Sigmoid colon (tissue), 6 donors: ENCODE measurements at regions not wholly inside any gene's neighbourhood (a gene's known extent, or its start where the extent isn't known, plus 50 kb on each side); places are given as distances from the start of the nearest gene placed in this dataset.
"Not testable (repeated sequence)": the region's sequence is repeated elsewhere in the genome, so short reads cannot be mapped to it uniquely, and the experiment has no call there.

Experiments
- DNase-seq: peaks from one replicate; pipeline ENCODE4 v3.0.0-alpha.2; 2019
- H3K27ac ChIP-seq, 4 donors: fragments of 200-600 bp; sonication (generic); one replicate each; pipeline ENCODE4 v1.5.1; 2016 to 2019; ENCODE audit warnings: mild to moderate bottlenecking in 1 of 4
- H3K27me3 ChIP-seq, 3 donors: fragments of 200-600 bp; sonication (generic); one replicate each; pipeline ENCODE4 v1.5.1; 2019; ENCODE audit warnings: mild to moderate bottlenecking in 1 of 3
- H3K36me3 ChIP-seq, 4 donors: fragments of 200-600 bp; sonication (generic); one replicate each; pipeline ENCODE4 v1.5.1; 2016 to 2019
- H3K4me1 ChIP-seq, 4 donors: fragments of 200-600 bp; sonication (generic); one replicate each; pipeline ENCODE4 v1.5.1; 2017 to 2019
- H3K4me3 ChIP-seq, 4 donors: fragments of 200-600 bp; sonication (generic); one replicate each; pipeline ENCODE4 v1.5.1; 2017 to 2019; ENCODE audit warnings: mild to moderate bottlenecking in 2 of 4, moderate library complexity in 1 of 4
- H3K9me3 ChIP-seq, 4 donors: fragments of 200-600 bp in 3 of 4; sonication (generic) in 3 of 4; one replicate each; pipeline versions ENCODE4 v1.5.1 to v1.6.1; 2013 to 2019
- EP300 ChIP-seq, 4 donors: sonication (generic); formaldehyde crosslinking; IDR thresholded peaks; one replicate each; pipeline ENCODE4 v1.6.1; 2017; ENCODE audit warnings: antibody characterized with exemption in 4 of 4
- POLR2A ChIP-seq, 2 donors: fragments of 450-650 bp; IDR thresholded peaks; one replicate each; pipeline ENCODE4 v1.6.1; 2016; ENCODE audit warnings: antibody characterized with exemption in 2 of 2, mild to moderate bottlenecking in 2 of 2, moderate library complexity in 2 of 2
- POLR2AphosphoS5 ChIP-seq, 4 donors: sonication (generic); formaldehyde crosslinking; IDR thresholded peaks; one replicate each; pipeline ENCODE4 v1.6.1; 2017; ENCODE audit warnings: antibody characterized with exemption in 4 of 4
- WGBS, 2 donors: extraction: QIAGEN DNeasy Blood & Tissue Kit; methylation state at CpG; one replicate each; pipeline ENCODE4 v1.1.7; 2013; 5-methylcytosine and 5-hydroxymethylcytosine counted together
- intact Hi-C: fragments of 100-400 bp; cut with DNase I; formaldehyde crosslinking; loops from one replicate; pipeline ENCODE4 v1.15.1; 2023
- TF ChIP-seq, protein P1 (sequence below), 4 experiments: fragments of 450-650 bp in 3 of 4; fragments of 200-600 bp in 1 of 4; IDR thresholded peaks; one replicate each; pipeline ENCODE4 v1.5.1; 2016 to 2019; ENCODE audit warnings: antibody characterized with exemption in 4 of 4, mild to moderate bottlenecking in 3 of 4, moderate library complexity in 2 of 4
- donor health status: healthy with polysubstance abuse.
- donor health status: healthy.

DNA sequence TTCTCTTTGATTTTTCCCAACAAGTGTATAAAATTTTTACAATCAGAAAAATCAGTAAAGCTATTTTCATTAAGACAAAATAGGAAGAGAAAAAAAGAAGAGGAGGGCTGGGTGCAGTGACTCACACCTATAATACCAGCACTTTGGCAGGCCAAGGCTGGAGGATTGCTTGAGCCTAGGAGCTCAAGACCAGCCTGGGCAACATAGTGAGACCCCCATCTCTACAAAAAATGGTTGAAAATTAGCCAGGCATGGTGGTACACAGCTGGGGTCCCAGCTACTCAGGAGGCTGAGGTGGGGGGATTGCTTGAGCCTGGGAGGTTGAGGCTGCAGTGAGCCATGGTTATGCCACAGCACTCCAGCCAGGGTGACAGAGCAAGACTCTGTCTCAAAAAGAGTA, 172.3 kb downstream of the AKR1D1 start:
- no peak overlapping the region for H3K27ac ChIP-seq
- TF ChIP-seq POLR2AphosphoS5 (IDR thresholded peaks at IDR 0.05) (no peak), EP300 (IDR thresholded peaks at IDR 0.05) (no peak), POLR2A (IDR thresholded peaks at IDR 0.05) (no peak)
- TF ChIP-seq, protein P1, sequence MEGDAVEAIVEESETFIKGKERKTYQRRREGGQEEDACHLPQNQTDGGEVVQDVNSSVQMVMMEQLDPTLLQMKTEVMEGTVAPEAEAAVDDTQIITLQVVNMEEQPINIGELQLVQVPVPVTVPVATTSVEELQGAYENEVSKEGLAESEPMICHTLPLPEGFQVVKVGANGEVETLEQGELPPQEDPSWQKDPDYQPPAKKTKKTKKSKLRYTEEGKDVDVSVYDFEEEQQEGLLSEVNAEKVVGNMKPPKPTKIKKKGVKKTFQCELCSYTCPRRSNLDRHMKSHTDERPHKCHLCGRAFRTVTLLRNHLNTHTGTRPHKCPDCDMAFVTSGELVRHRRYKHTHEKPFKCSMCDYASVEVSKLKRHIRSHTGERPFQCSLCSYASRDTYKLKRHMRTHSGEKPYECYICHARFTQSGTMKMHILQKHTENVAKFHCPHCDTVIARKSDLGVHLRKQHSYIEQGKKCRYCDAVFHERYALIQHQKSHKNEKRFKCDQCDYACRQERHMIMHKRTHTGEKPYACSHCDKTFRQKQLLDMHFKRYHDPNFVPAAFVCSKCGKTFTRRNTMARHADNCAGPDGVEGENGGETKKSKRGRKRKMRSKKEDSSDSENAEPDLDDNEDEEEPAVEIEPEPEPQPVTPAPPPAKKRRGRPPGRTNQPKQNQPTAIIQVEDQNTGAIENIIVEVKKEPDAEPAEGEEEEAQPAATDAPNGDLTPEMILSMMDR (IDR thresholded peaks at IDR 0.05), result no peak
- H3K4me1 ChIP-seq, result no peaks in the 10 kb centered on the region
- DNase-seq, result no peak
- H3K9me3 ChIP-seq, result no peaks in the 10 kb centered on the region
- H3K27me3 ChIP-seq, result no peaks in the 10 kb centered on the region
- H3K36me3 ChIP-seq, result no peaks in the 10 kb centered on the region
- no peak overlapping the region for H3K4me3 ChIP-seq
- intact Hi-C loops, result no loop called here

DNA sequence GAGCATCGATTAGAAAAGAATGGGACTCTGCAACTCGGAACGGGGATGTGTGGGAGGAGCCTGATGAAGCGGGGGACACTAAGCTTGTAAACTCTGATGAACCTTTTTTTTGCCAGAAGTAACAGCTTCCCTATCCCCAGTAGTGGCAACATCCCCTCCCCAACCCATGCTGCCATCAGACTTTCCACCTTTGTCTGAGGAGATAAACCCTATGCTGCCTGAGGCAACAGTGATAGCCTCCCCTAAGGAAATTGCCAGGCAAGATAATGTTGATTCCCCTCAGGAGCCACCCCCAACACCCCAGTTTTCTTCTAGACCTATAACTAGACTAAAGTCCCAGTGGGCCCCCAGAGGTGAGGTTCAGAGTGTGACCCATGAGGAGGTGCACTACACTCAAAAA, 173.7 kb downstream of the AKR1D1 start:
- TF ChIP-seq EP300 (IDR thresholded peaks at IDR 0.05), result no peak
- TF ChIP-seq POLR2AphosphoS5 (IDR thresholded peaks at IDR 0.05), result no peak
- TF ChIP-seq, protein P1 (IDR thresholded peaks at IDR 0.05), result no peak
- TF ChIP-seq POLR2A (IDR thresholded peaks at IDR 0.05), result no peak
- Histone ChIP-seq H3K4me3 (no peak overlapping the region), H3K27ac (no peak overlapping the region), H3K9me3 (no peaks in the 10 kb centered on the region), H3K27me3 (no peaks in the 10 kb centered on the region), H3K36me3 (no peaks in the 10 kb centered on the region), H3K4me1 (no peaks in the 10 kb centered on the region)
- intact Hi-C loops, result no loop called here
- no peak for DNase-seq
- 94 to 95% methylated on average over 4 of the region's 4 CpGs for WGBS, 2 donors

DNA sequence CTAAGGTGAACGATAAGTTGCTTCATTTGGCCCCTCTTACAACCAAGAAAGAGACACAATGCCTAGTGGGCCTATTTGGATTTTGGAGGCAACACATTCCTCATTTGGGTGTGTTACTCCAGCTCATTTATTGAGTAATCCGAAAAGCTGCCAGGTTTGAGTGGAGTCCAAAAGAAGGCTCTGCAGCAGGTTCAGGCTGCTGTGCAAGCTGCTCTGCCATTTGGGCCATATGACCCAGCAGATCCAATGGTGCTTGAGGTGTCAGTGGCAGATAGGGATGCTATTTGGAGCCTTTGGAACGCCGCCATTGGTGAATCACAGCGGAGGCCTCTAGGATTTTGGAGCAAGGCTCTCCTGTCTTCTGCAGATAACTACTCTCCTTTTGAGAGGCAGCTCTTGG, 176.4 kb downstream of the AKR1D1 start:
- H3K9me3 ChIP-seq, H3K4me3 ChIP-seq, H3K36me3 ChIP-seq, H3K4me1 ChIP-seq, intact Hi-C loops, H3K27ac ChIP-seq, H3K27me3 ChIP-seq, DNase-seq: not testable (repeated sequence)
- WGBS, 2 donors, result 91 to 94% methylated on average over 5 of the region's 5 CpGs

DNA sequence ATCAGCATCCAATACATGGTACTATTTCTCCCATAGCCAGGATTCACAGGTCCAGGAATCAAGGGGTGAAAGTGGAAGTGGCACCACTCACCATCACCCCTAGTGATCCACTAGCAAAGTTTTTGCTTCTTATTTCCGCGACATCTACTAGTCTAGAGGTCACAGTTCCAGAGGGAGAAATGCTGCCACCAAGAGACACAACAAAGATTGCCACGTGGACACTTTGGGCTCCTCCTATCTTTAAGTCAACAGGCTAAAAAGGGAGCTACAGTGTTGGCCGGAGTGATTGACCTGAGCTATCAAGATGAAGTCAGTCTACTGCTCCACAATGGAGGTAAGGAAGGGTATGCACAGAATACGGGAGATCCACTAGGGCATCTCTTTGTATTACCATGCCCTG, 178.2 kb downstream of the AKR1D1 start:
- DNase-seq, result no peak
- intact Hi-C loops, result no loop called here

DNA sequence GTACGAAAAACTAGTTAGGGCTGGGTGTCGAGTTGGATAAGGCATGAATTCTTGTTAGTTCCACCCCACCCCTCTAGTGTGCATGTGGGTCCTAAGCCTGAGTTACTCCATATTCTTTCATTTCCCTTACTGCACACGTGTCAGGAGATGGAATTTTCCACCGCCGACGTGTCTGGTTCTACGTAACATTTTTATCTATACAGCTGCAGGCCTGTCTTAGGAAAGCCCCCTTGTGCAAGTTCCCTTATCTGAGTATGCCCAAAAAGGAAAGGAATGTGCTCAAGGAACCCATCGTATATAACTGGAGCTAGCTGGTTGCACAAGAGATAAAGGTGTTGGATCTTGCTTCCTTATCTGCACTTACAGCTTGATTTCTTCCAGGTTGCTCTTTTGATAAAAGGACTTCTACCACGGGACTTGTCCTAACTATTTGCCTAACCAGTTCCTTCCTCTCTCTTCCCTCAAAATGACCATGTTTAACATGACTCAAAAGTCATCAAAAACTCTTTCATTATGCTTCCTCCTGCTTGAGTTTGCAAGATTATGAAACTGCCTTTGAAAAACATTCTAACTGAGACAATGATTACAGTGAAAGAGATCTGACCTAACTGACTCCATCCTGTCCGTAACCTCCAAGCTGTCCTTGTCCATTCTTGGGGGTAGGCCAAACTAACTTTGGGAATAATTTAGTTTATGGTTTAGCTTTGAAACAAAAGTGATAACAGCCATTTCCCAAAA, 181.4 kb downstream of the AKR1D1 start:
- intact Hi-C loops, result no loop called here
- Histone ChIP-seq H3K36me3 (no peaks in the 10 kb centered on the region), H3K27me3 (no peaks in the 10 kb centered on the region), H3K4me1 (no peaks in the 10 kb centered on the region), H3K4me3 (no peak overlapping the region), H3K27ac (no peak overlapping the region), H3K9me3 (no peaks in the 10 kb centered on the region)
- TF ChIP-seq POLR2AphosphoS5 (IDR thresholded peaks at IDR 0.05) (no peak), EP300 (IDR thresholded peaks at IDR 0.05) (no peak)
- 26 to 41% methylated on average over 10 of the region's 10 CpGs for WGBS, 2 donors
- DNase-seq, result no peak

More for the DNA sequence above, 178.2 kb downstream of the AKR1D1 start:
- 72 to 77% methylated on average over 5 of the region's 5 CpGs for WGBS, 2 donors
- TF ChIP-seq, protein P1 (IDR thresholded peaks at IDR 0.05), result no peak
- TF ChIP-seq POLR2A (IDR thresholded peaks at IDR 0.05) (no peak), POLR2AphosphoS5 (IDR thresholded peaks at IDR 0.05) (no peak), EP300 (IDR thresholded peaks at IDR 0.05) (no peak)
- H3K36me3 ChIP-seq, result no peaks in the 10 kb centered on the region
- no peak overlapping the region for H3K4me3 ChIP-seq
- H3K4me1 ChIP-seq, result no peaks in the 10 kb centered on the region
- no peaks in the 10 kb centered on the region for H3K27me3 ChIP-seq
- no peak overlapping the region for H3K27ac ChIP-seq
- H3K9me3 ChIP-seq, result no peaks in the 10 kb centered on the region

DNA sequence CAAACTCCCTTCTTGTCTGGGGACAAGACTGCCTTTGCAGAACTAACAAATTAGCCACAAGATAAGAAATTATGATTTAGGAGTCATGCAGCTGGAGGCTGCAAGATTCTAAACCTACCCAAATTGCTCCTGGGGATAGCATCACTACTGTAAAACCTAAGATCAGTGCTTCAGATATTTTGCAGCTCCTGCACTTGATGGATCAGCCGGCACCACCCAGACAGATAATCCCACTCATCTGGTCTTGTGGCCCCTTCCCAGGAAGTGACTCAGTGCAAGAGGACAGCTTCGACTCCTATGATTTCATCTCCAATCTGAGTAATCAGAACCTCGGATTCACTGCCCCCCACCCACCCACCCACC, 181.9 kb downstream of the AKR1D1 start:
- no peaks in the 10 kb centered on the region for H3K4me1 ChIP-seq
- WGBS, 2 donors, result 47 to 63% methylated on average over 3 of the region's 3 CpGs
- H3K4me3 ChIP-seq, result no peak overlapping the region
- TF ChIP-seq EP300 (IDR thresholded peaks at IDR 0.05), result no peak
- no peak for TF ChIP-seq POLR2A (IDR thresholded peaks at IDR 0.05)
- no peak for TF ChIP-seq POLR2AphosphoS5 (IDR thresholded peaks at IDR 0.05)
- TF ChIP-seq, protein P1 (IDR thresholded peaks at IDR 0.05), result no peak
- H3K27me3 ChIP-seq, result no peaks in the 10 kb centered on the region
- no peak overlapping the region for H3K27ac ChIP-seq
- no peaks in the 10 kb centered on the region for H3K9me3 ChIP-seq
- H3K36me3 ChIP-seq, result no peaks in the 10 kb centered on the region
- DNase-seq, result no peak
- intact Hi-C loops, result no loop called here
